CD4-positive, alpha-beta memory T cell (primary cell): ENCODE measurements at regions not wholly inside any gene's neighbourhood (a gene's known extent, or its start where the extent isn't known, plus 50 kb on each side); places are given as distances from the start of the nearest gene placed in this dataset.
A peak's percentile ranks its signal among the peaks of the same experiment; 100 is the strongest.

ENCODE experiments used
- CTCF ChIA-PET: fragments of 350-600 bp; sonication (Branson Sonifier 250); formaldehyde crosslinking; loops from one replicate; lab custom pipeline; 2021; ENCODE audit warnings: inconsistent platforms; ENCODE audit not compliant: partially characterized antibody; lab: Charles Lee
- POLR2A ChIA-PET: fragments of 350-600 bp; sonication (Branson Sonifier 250); formaldehyde crosslinking; loops from one replicate; lab custom pipeline; 2021; ENCODE audit not compliant: partially characterized antibody; lab: Charles Lee
- DNase-seq, 5 donors: peaks; one replicate each; pipeline versions ENCODE4 v3.0.0 to v3.0.0-alpha.2; 2020 to 2022; ENCODE audit warnings: mixed read lengths in 1 of 5
- H3K27ac ChIP-seq: one replicate; pipeline ENCODE4 v1.7.0; 2013; ENCODE audit warnings: low read depth, low read length
- H3K27me3 ChIP-seq: 2 replicates; pipeline ENCODE4 v1.7.0; 2013; ENCODE audit warnings: mild to moderate bottlenecking, low read length, moderate library complexity; ENCODE audit not compliant: insufficient read depth
- H3K36me3 ChIP-seq: 2 replicates; pipeline ENCODE4 v1.7.0; 2013; ENCODE audit warnings: mild to moderate bottlenecking, low read length, moderate library complexity; ENCODE audit not compliant: insufficient read depth
- H3K4me1 ChIP-seq: 2 replicates; pipeline ENCODE4 v1.7.0; 2013; ENCODE audit warnings: mild to moderate bottlenecking, low read length, moderate library complexity; ENCODE audit not compliant: insufficient read depth
- H3K4me3 ChIP-seq, 2 donors: one replicate each; pipeline ENCODE4 v1.7.0; 2013; ENCODE audit warnings: low read length in 2 of 2, mild to moderate bottlenecking in 1 of 2
- H3K9me3 ChIP-seq, 2 donors: one replicate each; pipeline ENCODE4 v1.7.0; 2013; ENCODE audit warnings: low read length in 2 of 2, control low read depth in 1 of 2; ENCODE audit not compliant: control insufficient read depth in 1 of 2
- H3K27ac Mint-ChIP-seq, 7 donors: one replicate each; pipeline ENCODE4 v1.8.0; 2020 to 2021; ENCODE audit warnings: mixed read lengths in 7 of 7, mild to moderate bottlenecking in 6 of 7, inconsistent platforms in 3 of 7, moderate library complexity in 3 of 7
- H3K27me3 Mint-ChIP-seq, 2 donors: one replicate each; pipeline ENCODE4 v1.8.0; 2020 to 2021; ENCODE audit warnings: mixed read lengths in 2 of 2
- H3K36me3 Mint-ChIP-seq, 2 donors: one replicate each; pipeline ENCODE4 v1.8.0; 2020 to 2021; ENCODE audit warnings: mixed read lengths in 2 of 2, inconsistent platforms in 1 of 2, mild to moderate bottlenecking in 1 of 2
- H3K4me1 Mint-ChIP-seq, 4 donors: one replicate each; pipeline ENCODE4 v1.8.0; 2020 to 2021; ENCODE audit warnings: mixed read lengths in 4 of 4, mild to moderate bottlenecking in 1 of 4
- H3K4me3 Mint-ChIP-seq, 8 donors: one replicate each; pipeline ENCODE4 v1.8.0; 2020 to 2021; ENCODE audit warnings: mixed read lengths in 8 of 8, mild to moderate bottlenecking in 7 of 8, moderate library complexity in 6 of 8, inconsistent platforms in 3 of 8
- H3K9me3 Mint-ChIP-seq, 8 donors: one replicate each; pipeline ENCODE4 v1.8.0; 2020 to 2021; ENCODE audit warnings: mixed read lengths in 8 of 8, mild to moderate bottlenecking in 5 of 8, inconsistent platforms in 3 of 8, moderate library complexity in 1 of 8
- intact Hi-C: fragments of 100-400 bp; cut with micrococcal nuclease; formaldehyde crosslinking; loops from one replicate; pipeline ENCODE4 v1.15.1; 2023

DNA sequence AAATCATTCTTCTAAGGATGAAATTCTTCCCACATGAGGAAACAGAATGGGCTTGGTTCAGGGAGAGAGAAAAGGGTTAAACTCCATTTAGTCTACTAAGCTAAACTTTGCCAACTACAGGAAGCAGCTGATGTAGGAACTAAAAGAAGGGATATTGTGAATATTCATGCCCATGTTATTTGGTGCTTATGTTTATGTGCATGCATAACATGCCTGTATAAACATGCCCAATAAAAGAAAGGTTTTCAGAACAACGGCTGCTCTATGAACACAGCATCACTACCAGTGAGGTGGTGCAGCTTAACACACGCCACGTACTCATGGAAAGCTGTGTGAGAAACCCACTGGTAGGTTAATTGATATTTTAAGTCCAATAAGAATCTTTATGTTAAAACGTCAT is 59.4 kb upstream of the VGLL4 start:
- Histone ChIP-seq H3K4me3 (no peak overlapping the region), H3K36me3 (no peaks in the 10 kb centered on the region), H3K27me3 (no peaks in the 10 kb centered on the region), H3K27ac (no peak overlapping the region), H3K4me1 (no peaks in the 10 kb centered on the region), H3K9me3 (no peaks in the 10 kb centered on the region)
- Mint-ChIP-seq H3K9me3 (no peaks in the 10 kb centered on the region), H3K4me3 (no peak overlapping the region), H3K27me3 (no peaks in the 10 kb centered on the region), H3K36me3 (peaks cover 26 to 27% of the 10 kb centered on the region in 2 donors), H3K4me1 (peaks cover 3 to 9% (median 5%) of the 10 kb centered on the region in 4 donors), H3K27ac (no peak overlapping the region)
- intact Hi-C loops = no loop called here
- POLR2A ChIA-PET = interaction anchor here (0.6 kb wide), 1 partner anchor 502 kb away, joined by 3 read pairs; no protein-coding TSS in a partner anchor
- CTCF ChIA-PET = no interaction called here
- no peak for DNase-seq

GRCh38 chr3:11699083-11699427 is 55.3 kb upstream of the VGLL4 start:
- no peaks in the 10 kb centered on the region for H3K9me3 Mint-ChIP-seq
- H3K4me3 Mint-ChIP-seq = no peak overlapping the region
- POLR2A ChIA-PET = no interaction called here
- no peaks in the 10 kb centered on the region for H3K27me3 Mint-ChIP-seq
- peaks cover 0 to 1% (median 0%) of the 10 kb centered on the region in 4 donors for H3K4me1 Mint-ChIP-seq
- no peak overlapping the region for H3K27ac Mint-ChIP-seq
- intact Hi-C loops = no loop called here
- H3K36me3 ChIP-seq = no peaks in the 10 kb centered on the region
- CTCF ChIA-PET = no interaction called here
- no peak overlapping the region for H3K4me3 ChIP-seq
- no peak overlapping the region for H3K27ac ChIP-seq
- no peak for DNase-seq
- H3K27me3 ChIP-seq = no peaks in the 10 kb centered on the region
- no peaks in the 10 kb centered on the region for H3K9me3 ChIP-seq
- peaks cover 34 to 41% of the 10 kb centered on the region in 2 donors for H3K36me3 Mint-ChIP-seq
- no peaks in the 10 kb centered on the region for H3K4me1 ChIP-seq

GRCh38 chr3:11698326-11699082 is 54.8 kb upstream of the VGLL4 start:
- H3K27me3 ChIP-seq = no peaks in the 10 kb centered on the region
- H3K27ac ChIP-seq = no peak overlapping the region
- Mint-ChIP-seq H3K9me3 (no peaks in the 10 kb centered on the region), H3K4me1 (peaks cover 0 to 1% (median 0%) of the 10 kb centered on the region in 4 donors), H3K27me3 (no peaks in the 10 kb centered on the region), H3K4me3 (no peak overlapping the region), H3K36me3 (peaks cover 38 to 44% of the 10 kb centered on the region in 2 donors), H3K27ac (no peak overlapping the region)
- CTCF ChIA-PET = no interaction called here
- no peaks in the 10 kb centered on the region for H3K4me1 ChIP-seq
- no peak for DNase-seq
- no peaks in the 10 kb centered on the region for H3K9me3 ChIP-seq
- H3K36me3 ChIP-seq = no peaks in the 10 kb centered on the region
- POLR2A ChIA-PET = no interaction called here
- no peak overlapping the region for H3K4me3 ChIP-seq
- intact Hi-C loops = no loop called here

DNA sequence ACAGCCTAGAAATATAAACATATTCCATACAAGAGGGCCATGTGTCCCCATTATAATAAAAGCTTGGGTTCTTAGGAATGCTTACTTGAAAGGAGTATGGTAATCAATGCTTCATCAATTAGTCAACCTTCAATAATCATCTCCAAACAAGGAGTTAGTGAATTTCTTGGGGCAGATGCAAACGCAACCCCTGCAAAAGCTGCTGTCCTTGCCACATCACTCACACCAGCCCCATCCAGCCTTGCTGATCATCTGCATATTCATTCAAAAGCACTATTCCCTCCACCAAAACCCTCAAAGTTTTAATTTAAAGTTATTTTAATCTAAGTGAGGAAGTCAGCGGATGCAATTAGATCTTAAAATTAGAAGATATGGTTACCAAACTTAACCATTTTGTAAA is 54.0 kb upstream of the VGLL4 start:
- no peaks in the 10 kb centered on the region for H3K4me1 ChIP-seq
- no peaks in the 10 kb centered on the region for H3K9me3 Mint-ChIP-seq
- no peaks in the 10 kb centered on the region for H3K9me3 ChIP-seq
- intact Hi-C loops = no loop called here
- POLR2A ChIA-PET = no interaction called here
- H3K4me3 ChIP-seq = no peak overlapping the region
- H3K4me1 Mint-ChIP-seq = peaks cover 0 to 1% (median 0%) of the 10 kb centered on the region in 4 donors
- no peaks in the 10 kb centered on the region for H3K27me3 Mint-ChIP-seq
- CTCF ChIA-PET = no interaction called here
- no peaks in the 10 kb centered on the region for H3K36me3 ChIP-seq
- peaks cover 37 to 44% of the 10 kb centered on the region in 2 donors for H3K36me3 Mint-ChIP-seq
- no peak overlapping the region for H3K4me3 Mint-ChIP-seq
- peak overlapping the region in 2 of 7 donors; percentile 12 to 43 for H3K27ac Mint-ChIP-seq
- no peak for DNase-seq
- H3K27me3 ChIP-seq = no peaks in the 10 kb centered on the region
- no peak overlapping the region for H3K27ac ChIP-seq

- H3K36me3 Mint-ChIP-seq = peaks cover 29 to 50% of the 10 kb centered on the region in 2 donors
- Histone ChIP-seq H3K9me3 (no peaks in the 10 kb centered on the region), H3K36me3 (no peaks in the 10 kb centered on the region), H3K4me1 (no peaks in the 10 kb centered on the region), H3K4me3 (no peak overlapping the region), H3K27ac (no peak overlapping the region), H3K27me3 (no peaks in the 10 kb centered on the region)
- H3K27ac Mint-ChIP-seq = no peak overlapping the region
- DNase-seq = no peak
- ChIA-PET POLR2A (no interaction called here), CTCF (no interaction called here)
- intact Hi-C loops = no loop called here
- H3K4me1 Mint-ChIP-seq = peaks cover 0 to 3% (median under 1%) of the 10 kb centered on the region in 4 donors
- H3K4me3 Mint-ChIP-seq = no peak overlapping the region
- H3K9me3 Mint-ChIP-seq = no peaks in the 10 kb centered on the region
- no peaks in the 10 kb centered on the region for H3K27me3 Mint-ChIP-seq
These were observed 52.3 kb upstream of the VGLL4 start for GRCh38 chr3:11696054-11696453.
